WTC11 (cell line): ENCODE measurements at regions not wholly inside any gene's neighbourhood (a gene's known extent, or its start where the extent isn't known, plus 50 kb on each side); places are given as distances from the start of the nearest gene placed in this dataset.

Experiments
- CBFB ChIP-seq: sonication (generic); formaldehyde crosslinking; IDR thresholded peaks from 2 replicates; pipeline ENCODE4 v1.8.1; 2022; ENCODE audit warnings: mild to moderate bottlenecking, low read depth, missing genetic modification reagents
- CREM ChIP-seq: sonication (generic); formaldehyde crosslinking; IDR thresholded peaks from 2 replicates; pipeline ENCODE4 v1.8.1; 2022; ENCODE audit warnings: mild to moderate bottlenecking, missing genetic modification reagents, moderate library complexity
- CTCF ChIP-seq: fragments of 200-600 bp; IDR thresholded peaks from 2 replicates; pipeline ENCODE4 v1.8.0; 2022; ENCODE audit warnings: antibody characterized with exemption
- ESRRA ChIP-seq: sonication (generic); formaldehyde crosslinking; IDR thresholded peaks from 2 replicates; pipeline ENCODE4 v1.8.1; 2022; ENCODE audit warnings: mild to moderate bottlenecking, missing genetic modification reagents, borderline replicate concordance
- FOXP1 ChIP-seq: sonication (generic); formaldehyde crosslinking; IDR thresholded peaks from 2 replicates; pipeline ENCODE4 v1.8.0; 2022; ENCODE audit warnings: missing genetic modification reagents, mild to moderate bottlenecking, moderate library complexity, borderline replicate concordance
- IRF2 ChIP-seq: sonication (generic); formaldehyde crosslinking; IDR thresholded peaks from 2 replicates; pipeline ENCODE4 v1.8.0; 2022; ENCODE audit warnings: low read depth, missing genetic modification reagents, borderline replicate concordance
- NR2C2 ChIP-seq: sonication (generic); formaldehyde crosslinking; IDR thresholded peaks from 2 replicates; pipeline ENCODE4 v1.8.0; 2022; ENCODE audit warnings: mild to moderate bottlenecking, missing genetic modification reagents
- SMAD4 ChIP-seq: sonication (generic); formaldehyde crosslinking; IDR thresholded peaks from 2 replicates; pipeline ENCODE4 v1.8.0; 2022; ENCODE audit warnings: mild to moderate bottlenecking, missing genetic modification reagents
- SP1 ChIP-seq: sonication (generic); formaldehyde crosslinking; conservative IDR thresholded peaks from 2 replicates; pipeline ENCODE4 v1.8.1; 2022; ENCODE audit warnings: missing genetic modification reagents
- STAT6 ChIP-seq: sonication (generic); formaldehyde crosslinking; conservative IDR thresholded peaks from 2 replicates; pipeline ENCODE4 v1.8.1; 2023; ENCODE audit warnings: mild to moderate bottlenecking, low read depth, missing genetic modification reagents, moderate library complexity
- ZNF232 ChIP-seq: sonication (generic); formaldehyde crosslinking; IDR thresholded peaks from 2 replicates; pipeline ENCODE4 v1.8.0; 2022; ENCODE audit warnings: mild to moderate bottlenecking, missing genetic modification reagents
- ZNF423 ChIP-seq: fragments of 250-450 bp; sonication (Bioruptor Pico); IDR thresholded peaks from 2 replicates; pipeline ENCODE4 v2.1.2; 2022; ENCODE audit warnings: mild to moderate bottlenecking, moderate library complexity
- TF ChIP-seq, protein P1 (sequence below): sonication (generic); formaldehyde crosslinking; IDR thresholded peaks from 2 replicates; pipeline ENCODE4 v1.8.0; 2022; ENCODE audit warnings: mild to moderate bottlenecking, missing genetic modification reagents
- TF ChIP-seq, protein P2 (sequence below): sonication (generic); formaldehyde crosslinking; IDR thresholded peaks from 2 replicates; pipeline ENCODE4 v1.8.0; 2022; ENCODE audit warnings: mild to moderate bottlenecking, missing genetic modification reagents

GRCh38 chr7:119288416-119288815 is 984.6 kb upstream of the KCND2 start:
- TF ChIP-seq STAT6 (no peak), CREM (CRISPR knock-in tag) (no peak), ZNF232 (CRISPR knock-in tag) (no peak), CTCF (no peak), SP1 (CRISPR knock-in tag) (no peak), ESRRA (CRISPR knock-in tag) (no peak), NR2C2 (CRISPR knock-in tag) (no peak), IRF2 (CRISPR knock-in tag) (no peak), FOXP1 (no peak), ZNF423 (CRISPR knock-in tag) (no peak), CBFB (CRISPR knock-in tag) (no peak), SMAD4 (CRISPR knock-in tag) (no peak)
- TF ChIP-seq, protein P1, sequence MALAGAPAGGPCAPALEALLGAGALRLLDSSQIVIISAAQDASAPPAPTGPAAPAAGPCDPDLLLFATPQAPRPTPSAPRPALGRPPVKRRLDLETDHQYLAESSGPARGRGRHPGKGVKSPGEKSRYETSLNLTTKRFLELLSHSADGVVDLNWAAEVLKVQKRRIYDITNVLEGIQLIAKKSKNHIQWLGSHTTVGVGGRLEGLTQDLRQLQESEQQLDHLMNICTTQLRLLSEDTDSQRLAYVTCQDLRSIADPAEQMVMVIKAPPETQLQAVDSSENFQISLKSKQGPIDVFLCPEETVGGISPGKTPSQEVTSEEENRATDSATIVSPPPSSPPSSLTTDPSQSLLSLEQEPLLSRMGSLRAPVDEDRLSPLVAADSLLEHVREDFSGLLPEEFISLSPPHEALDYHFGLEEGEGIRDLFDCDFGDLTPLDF = no peak
- TF ChIP-seq, protein P2, sequence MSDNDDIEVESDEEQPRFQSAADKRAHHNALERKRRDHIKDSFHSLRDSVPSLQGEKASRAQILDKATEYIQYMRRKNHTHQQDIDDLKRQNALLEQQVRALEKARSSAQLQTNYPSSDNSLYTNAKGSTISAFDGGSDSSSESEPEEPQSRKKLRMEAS (CRISPR knock-in tag) = no peak
